Neutrophil (primary cell): ENCODE measurements at regions not wholly inside any gene's neighbourhood (a gene's known extent, or its start where the extent isn't known, plus 50 kb on each side); places are given as distances from the start of the nearest gene placed in this dataset.

Source experiments
- H3K27ac ChIP-seq: fragments of 200-600 bp; sonication (generic); 2 replicates; pipeline ENCODE4 v1.5.1; 2016; ENCODE audit warnings: mild to moderate bottlenecking, moderate library complexity
- H3K27me3 ChIP-seq: fragments of 200-600 bp; sonication (generic); 2 replicates; pipeline ENCODE4 v1.6.0; 2016; ENCODE audit warnings: mild to moderate bottlenecking
- H3K36me3 ChIP-seq: fragments of 200-600 bp; sonication (generic); 2 replicates; pipeline ENCODE4 v1.5.1; 2017
- H3K4me1 ChIP-seq, 2 experiments: fragments of 200-600 bp in 1 of 2; sonication (generic) in 1 of 2; 1 replicate in 1 of 2; 2 replicates in 1 of 2; pipeline versions ENCODE4 v1.5.1 to v1.6.1; 2013 to 2016; ENCODE audit warnings: low read depth in 1 of 2, low read length in 1 of 2, mild to moderate bottlenecking in 1 of 2, moderate library complexity in 1 of 2; ENCODE audit not compliant: control insufficient read depth in 1 of 2, insufficient read depth in 1 of 2
- H3K4me3 ChIP-seq, 2 experiments: fragments of 200-600 bp in 1 of 2; sonication (generic) in 1 of 2; 1 replicate in 1 of 2; 2 replicates in 1 of 2; pipeline ENCODE4 v1.5.1; 2013 to 2016; ENCODE audit warnings: low read depth in 1 of 2, low read length in 1 of 2, mild to moderate bottlenecking in 1 of 2, moderate library complexity in 1 of 2
- H3K9me3 ChIP-seq: fragments of 200-600 bp; sonication (generic); 2 replicates; pipeline ENCODE4 v1.5.1; 2016
- CTCF ChIP-seq: fragments of 200-600 bp; sonication (generic); IDR thresholded peaks from 2 replicates; pipeline ENCODE4 v1.5.1; 2016; ENCODE audit warnings: antibody characterized with exemption

- Histone ChIP-seq H3K4me1 (no peaks in the 10 kb centered on the region), H3K27me3 (no peaks in the 10 kb centered on the region), H3K36me3 (no peaks in the 10 kb centered on the region), H3K9me3 (no peaks in the 10 kb centered on the region), H3K4me3 (no peak overlapping the region), H3K27ac (no peak overlapping the region)
- no peak for TF ChIP-seq CTCF
These were observed 258.6 kb downstream of the PMP22 start for GRCh38 chr17:15006421-15007128.

DNA sequence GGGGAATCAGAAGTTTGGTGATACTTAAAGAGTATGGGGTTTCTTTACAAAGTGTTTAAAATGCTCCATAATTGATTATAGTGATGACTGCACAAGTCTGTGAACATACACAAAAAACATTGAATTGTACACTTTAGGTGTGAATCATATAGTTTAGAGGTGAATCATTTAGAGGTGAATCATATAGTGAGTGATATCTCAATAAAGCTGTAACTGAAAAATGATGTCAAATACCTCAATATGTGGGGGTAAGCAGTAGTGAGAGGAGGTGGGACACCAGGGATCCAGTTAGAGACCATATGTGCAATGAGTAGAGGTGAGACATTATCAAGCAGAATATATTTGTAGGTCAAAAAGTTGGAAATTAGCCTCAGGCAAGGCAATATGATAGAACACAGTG, 264.5 kb downstream of the PMP22 start:
- no peak for TF ChIP-seq CTCF
- Histone ChIP-seq H3K27ac (no peak overlapping the region), H3K4me3 (no peak overlapping the region), H3K4me1 (no peaks in the 10 kb centered on the region), H3K9me3 (no peaks in the 10 kb centered on the region), H3K36me3 (no peaks in the 10 kb centered on the region), H3K27me3 (no peaks in the 10 kb centered on the region)

GRCh38 chr17:14997290-14997689, 267.8 kb downstream of the PMP22 start:
- TF ChIP-seq CTCF: no peak
- Histone ChIP-seq H3K36me3 (no peaks in the 10 kb centered on the region), H3K27me3 (no peaks in the 10 kb centered on the region), H3K4me3 (no peak overlapping the region), H3K4me1 (no peaks in the 10 kb centered on the region), H3K9me3 (no peaks in the 10 kb centered on the region), H3K27ac (no peak overlapping the region)

DNA sequence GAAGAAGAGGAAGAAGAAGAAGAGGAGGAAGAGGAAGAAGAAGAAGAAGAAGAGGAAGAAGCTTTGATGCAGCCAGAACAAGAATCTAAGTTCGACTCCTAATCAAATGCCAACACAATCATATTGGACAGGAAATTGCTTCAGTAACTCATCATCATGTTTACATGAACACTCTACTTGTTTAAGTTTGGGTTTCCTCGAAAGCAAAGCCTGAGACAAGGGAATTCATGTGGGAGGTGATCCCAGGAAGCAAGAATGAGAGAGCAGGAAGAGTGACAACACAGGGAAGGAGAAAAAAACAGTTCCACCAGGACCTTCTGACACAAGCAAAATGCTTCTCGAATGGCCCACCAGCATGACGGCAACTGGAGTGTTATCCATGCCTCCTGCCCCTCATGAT, 279.0 kb downstream of the PMP22 start:
- no peaks in the 10 kb centered on the region for H3K27me3 ChIP-seq
- H3K36me3 ChIP-seq: no peaks in the 10 kb centered on the region
- H3K9me3 ChIP-seq: no peaks in the 10 kb centered on the region
- H3K27ac ChIP-seq: no peak overlapping the region
- no peaks in the 10 kb centered on the region for H3K4me1 ChIP-seq
- TF ChIP-seq CTCF: no peak
- no peak overlapping the region for H3K4me3 ChIP-seq

- H3K4me3 ChIP-seq: no peak overlapping the region
- no peak overlapping the region for H3K27ac ChIP-seq
- H3K36me3 ChIP-seq: no peaks in the 10 kb centered on the region
- no peaks in the 10 kb centered on the region for H3K4me1 ChIP-seq
- no peaks in the 10 kb centered on the region for H3K27me3 ChIP-seq
- H3K9me3 ChIP-seq: no peaks in the 10 kb centered on the region
- no peak for TF ChIP-seq CTCF
These were observed 292.3 kb downstream of the PMP22 start for GRCh38 chr17:14972844-14973243.
